HuH-7 (cell line): ENCODE measurements at regions not wholly inside any gene's neighbourhood (a gene's known extent, or its start where the extent isn't known, plus 50 kb on each side); places are given as distances from the start of the nearest gene placed in this dataset.
"Not testable (repeated sequence)": the region's sequence is repeated elsewhere in the genome, so short reads cannot be mapped to it uniquely, and the experiment has no call there.

Experiments
- DNase-seq: peaks from one replicate; pipeline ENCODE4 v3.0.0; 2011; ENCODE audit warnings: low spot score

DNA sequence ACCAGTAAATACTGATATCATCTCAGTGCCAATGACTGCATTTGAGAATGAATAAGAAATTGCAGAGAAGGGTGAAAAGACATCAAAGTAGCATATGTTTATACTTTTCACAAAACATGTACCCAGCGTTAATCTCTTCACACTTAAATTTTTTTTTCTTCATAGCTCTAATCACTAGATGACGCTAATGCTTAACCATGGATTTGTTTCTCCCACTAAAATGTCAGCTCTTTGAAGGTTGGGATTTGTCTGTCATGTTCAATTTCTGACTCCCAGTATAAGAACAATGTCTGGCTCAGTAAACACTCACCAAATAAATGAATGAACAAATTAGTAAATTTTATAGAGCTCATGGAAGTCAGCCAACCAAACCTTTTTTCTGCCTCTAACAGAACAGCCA, 78.3 kb upstream of the LMCD1 start:
- no peak for DNase-seq

DNA sequence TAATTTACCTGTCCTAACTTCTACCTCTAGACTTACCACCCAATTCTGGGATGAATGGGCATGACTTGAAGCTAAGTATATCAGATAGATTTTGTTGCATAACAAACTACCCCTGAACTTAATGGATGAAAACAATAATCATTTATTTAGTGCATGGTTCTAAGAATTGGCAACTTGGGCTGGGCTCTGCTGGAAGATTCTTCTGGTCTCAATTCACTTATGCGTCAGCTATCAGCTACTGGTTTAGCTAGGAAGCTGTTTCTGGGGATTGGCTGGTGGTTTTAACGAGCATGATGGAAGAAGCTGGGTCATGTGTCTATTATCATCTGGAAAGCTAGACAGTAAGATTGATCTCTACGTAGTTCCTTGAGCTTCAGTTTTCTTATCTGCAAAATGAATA, 77.3 kb upstream of the LMCD1 start:
- no peak for DNase-seq

DNA sequence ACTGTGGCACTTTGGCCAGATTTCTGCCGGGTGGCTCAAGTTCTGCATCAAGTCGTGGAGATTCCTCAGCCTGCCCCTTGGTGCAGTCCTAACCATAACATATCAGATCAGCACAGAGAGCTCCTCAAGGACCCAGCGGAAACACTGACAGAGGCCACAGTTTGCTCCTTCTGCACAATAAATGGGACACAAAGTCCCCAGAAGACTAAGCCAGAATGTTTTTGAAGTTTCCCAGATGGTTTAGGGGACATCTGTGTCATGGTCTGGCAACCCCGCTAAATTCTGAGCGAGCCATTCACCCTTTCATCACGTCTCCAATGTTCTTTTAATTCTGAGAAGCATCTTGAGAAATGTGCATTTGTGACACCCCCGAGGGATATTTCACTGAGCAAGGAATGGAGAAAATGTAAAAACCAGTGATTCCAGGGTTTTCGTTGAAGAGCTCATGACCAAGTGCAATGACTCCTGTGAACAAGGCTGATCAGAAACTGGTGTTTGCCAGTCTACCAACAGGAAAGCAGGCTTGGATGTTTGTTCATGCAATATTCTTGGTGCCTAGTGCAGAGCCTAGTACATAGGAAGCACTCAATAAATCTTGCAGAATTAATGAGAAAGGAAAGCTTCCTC, 64.8 kb upstream of the LMCD1 start:
- no peak for DNase-seq

DNA sequence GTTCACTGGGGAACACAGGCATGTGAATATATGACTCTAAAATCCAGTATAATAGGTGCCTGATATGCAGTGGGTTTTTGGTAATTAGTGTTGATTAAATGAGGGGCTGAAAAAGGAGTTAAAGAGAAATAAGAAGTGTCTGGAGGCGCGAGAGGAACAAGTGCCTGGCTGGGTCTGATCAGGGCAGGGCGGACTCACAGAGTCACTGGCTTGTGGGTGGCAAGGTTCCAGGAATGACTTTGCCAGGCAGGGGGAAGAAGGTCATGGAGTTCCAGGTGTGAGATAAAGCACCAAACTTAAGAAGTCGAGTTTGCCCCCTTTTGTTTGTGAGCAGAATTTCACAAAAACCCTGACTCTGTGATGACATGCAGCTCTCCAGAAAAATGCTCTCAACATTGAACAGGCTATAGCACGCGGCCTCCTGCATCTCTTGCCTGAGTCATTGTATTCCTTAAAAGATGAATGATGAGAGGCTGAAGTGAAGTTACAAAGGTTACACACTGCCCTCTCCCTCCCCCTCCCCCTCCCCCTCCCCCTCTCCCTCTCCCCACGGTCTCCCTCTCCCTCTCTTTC, 63.0 kb upstream of the LMCD1 start:
- no peak for DNase-seq

GRCh38 chr3:8440142-8440541, 61.5 kb upstream of the LMCD1 start:
- DNase-seq: not testable (repeated sequence)

GRCh38 chr3:8441969-8442559, 59.6 kb upstream of the LMCD1 start:
- DNase-seq: peak; percentile 84

GRCh38 chr3:8442993-8443650, 58.5 kb upstream of the LMCD1 start:
- no peak for DNase-seq

DNA sequence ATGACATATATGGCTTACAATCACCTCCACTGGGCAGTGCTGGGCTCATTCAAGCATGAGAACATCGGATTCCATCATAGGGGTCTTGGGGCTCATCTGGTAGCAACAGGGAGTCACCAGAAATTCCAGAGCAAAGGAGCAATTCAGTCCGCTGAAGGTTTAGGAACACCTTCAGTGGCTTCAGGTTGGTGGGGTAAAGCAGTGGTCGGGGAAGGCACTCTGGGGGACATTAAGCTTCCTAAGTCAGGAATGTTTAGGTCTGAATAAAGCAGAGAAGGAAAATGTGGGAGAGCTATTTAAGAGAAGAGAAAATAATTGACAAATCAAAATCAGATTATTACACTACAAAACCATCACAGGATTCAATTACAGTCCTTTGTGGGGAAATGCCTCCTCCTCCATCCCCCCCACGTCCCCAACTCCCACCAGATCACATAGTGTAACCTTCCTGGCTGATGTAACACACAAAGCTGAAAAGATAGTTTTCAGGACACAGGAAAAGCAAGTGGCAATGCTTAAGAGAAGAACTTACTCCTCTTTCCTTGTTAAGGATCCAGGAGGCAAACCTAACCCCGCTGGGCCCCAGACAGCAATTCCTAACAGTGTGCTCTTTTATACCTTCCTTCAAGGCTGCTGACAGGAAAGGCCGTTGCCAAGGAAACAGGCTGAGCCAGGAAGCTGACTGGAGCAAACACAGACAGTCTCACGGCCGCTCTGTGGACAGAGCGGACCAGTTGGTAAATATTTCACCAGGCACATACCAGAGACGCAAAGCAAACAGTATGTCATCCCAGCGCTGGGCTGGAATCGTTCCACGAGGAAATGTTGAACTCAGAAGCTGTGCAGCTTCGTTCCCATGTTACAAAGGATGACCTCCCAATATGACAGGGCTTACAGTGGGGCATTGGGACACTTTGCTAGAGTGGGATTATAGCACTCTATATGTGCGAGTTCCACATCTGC, 57.5 kb upstream of the LMCD1 start:
- DNase-seq: peak; percentile 98

- no peak for DNase-seq
These were observed 56.7 kb upstream of the LMCD1 start for GRCh38 chr3:8444883-8445282.

DNA sequence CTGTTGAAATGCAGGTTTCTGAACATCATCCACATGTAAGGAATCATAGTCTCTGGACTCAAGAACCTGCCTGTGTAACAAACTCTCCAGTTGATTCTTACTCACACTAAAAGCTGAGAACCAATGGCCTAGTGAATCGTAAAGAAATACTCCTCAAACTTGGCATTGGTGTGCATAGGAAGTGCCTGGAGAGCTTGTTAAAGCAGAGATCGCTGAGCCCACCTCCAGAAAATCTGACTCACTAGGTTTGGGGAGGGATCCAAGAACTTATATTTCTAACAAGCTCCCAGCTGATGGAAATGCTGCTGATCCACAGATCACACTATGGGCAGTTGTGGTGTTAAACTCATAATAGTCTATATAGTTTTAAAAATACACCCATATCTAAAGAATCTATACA, 55.8 kb upstream of the LMCD1 start:
- DNase-seq: no peak

DNA sequence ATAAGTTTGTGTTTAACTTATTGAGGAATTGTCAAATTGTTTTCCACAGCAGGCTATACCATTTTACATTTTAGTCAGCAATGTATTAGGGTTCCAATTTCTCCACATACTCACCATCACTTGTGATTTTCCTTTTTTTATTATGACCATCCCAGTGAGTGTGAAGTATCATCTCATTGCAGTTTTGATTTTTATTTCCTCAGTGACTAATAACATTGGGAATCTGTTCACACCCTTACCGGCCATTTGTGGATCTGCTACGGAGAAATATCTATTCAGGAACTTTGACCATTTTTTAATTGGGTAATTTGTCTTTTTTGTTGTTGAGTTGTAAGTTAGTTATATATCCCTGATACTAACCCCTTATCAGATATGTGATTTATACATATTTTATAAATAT, 54.8 kb upstream of the LMCD1 start:
- DNase-seq: no peak

DNA sequence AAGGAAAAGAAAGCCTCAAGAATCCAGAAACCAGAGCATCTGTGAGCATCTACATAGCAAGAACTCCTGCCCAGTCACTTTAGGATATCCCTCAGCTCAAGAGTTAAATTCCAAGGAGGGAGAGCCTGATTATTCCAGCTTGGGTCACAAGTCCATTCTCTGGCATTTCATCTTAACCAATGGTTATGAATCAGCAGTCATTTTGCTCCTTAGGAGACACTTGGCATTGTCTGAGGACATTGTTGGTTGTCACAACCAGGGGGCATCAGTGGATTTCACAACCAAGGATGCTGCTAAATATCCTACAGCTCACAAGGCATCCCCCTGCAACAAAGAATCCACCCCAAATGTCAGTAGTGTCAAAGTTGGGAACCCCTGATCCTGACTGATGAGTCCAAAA, 51.0 kb upstream of the LMCD1 start:
- no peak for DNase-seq

- DNase-seq: no peak
These were observed 49.9 kb upstream of the LMCD1 start for GRCh38 chr3:8451696-8452095.
